Lower lobe of right lung (tissue), 2 donors: ENCODE measurements at regions not wholly inside any gene's neighbourhood (a gene's known extent, or its start where the extent isn't known, plus 50 kb on each side); places are given as distances from the start of the nearest gene placed in this dataset.

ENCODE experiments used
- ATAC-seq, 2 donors: fragments of 200-7000 bp; cut with Tn5 transposase; one replicate each; pipeline ENCODE4 v1.9.1; 2020 to 2022; ENCODE audit warnings: mild to moderate bottlenecking in 2 of 2, moderate library complexity in 2 of 2
- DNase-seq: peaks from one replicate; pipeline ENCODE4 v3.0.0-alpha.2; 2020
- H3K27ac ChIP-seq: fragments of 200-600 bp; one replicate; pipeline ENCODE4 v1.8.0; 2022
- H3K27me3 ChIP-seq: fragments of 200-600 bp; one replicate; pipeline ENCODE4 v1.8.0; 2022; ENCODE audit warnings: low read depth
- H3K36me3 ChIP-seq: fragments of 200-600 bp; one replicate; pipeline ENCODE4 v1.8.0; 2022; ENCODE audit warnings: mild to moderate bottlenecking
- H3K4me1 ChIP-seq: fragments of 200-600 bp; one replicate; pipeline ENCODE4 v1.8.0; 2022
- H3K4me3 ChIP-seq: fragments of 200-600 bp; one replicate; pipeline ENCODE4 v1.8.0; 2022; ENCODE audit warnings: mild to moderate bottlenecking
- H3K9me3 ChIP-seq: fragments of 200-600 bp; one replicate; pipeline ENCODE4 v1.8.0; 2022
- intact Hi-C: fragments of 100-400 bp; cut with DNase I; formaldehyde crosslinking; loops from one replicate; pipeline ENCODE4 v1.11.0; 2022
- TF ChIP-seq, protein P1 (sequence below): fragments of 200-600 bp; IDR thresholded peaks from one replicate; pipeline ENCODE4 v1.8.0; 2022; ENCODE audit warnings: antibody characterized with exemption, mild to moderate bottlenecking
- donor health status: DM: no; HTN: yes; CAD: no; lungs with severe emphysema.

DNA sequence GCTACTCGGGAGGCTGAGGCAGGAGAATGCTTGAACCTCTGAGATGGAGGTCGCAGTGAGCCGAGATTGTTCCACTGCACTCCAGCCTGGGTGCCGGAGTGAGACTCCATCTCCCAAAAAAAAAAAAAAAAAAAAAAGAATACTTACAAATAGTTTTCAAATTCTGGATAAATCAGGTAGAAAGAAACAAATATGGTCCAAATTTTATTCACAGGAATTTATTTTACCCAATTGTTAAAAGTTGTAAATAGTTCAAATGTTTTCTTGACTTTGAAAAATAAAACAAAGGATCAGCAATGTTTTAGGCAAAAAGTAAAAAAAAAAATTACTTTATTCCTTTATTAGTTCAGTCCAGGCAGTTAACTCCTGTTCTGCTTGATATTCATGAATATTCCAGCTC, 172.9 kb upstream of the NAMPT start:
- DNase-seq: no peak
- H3K4me3 ChIP-seq: no peak overlapping the region

DNA sequence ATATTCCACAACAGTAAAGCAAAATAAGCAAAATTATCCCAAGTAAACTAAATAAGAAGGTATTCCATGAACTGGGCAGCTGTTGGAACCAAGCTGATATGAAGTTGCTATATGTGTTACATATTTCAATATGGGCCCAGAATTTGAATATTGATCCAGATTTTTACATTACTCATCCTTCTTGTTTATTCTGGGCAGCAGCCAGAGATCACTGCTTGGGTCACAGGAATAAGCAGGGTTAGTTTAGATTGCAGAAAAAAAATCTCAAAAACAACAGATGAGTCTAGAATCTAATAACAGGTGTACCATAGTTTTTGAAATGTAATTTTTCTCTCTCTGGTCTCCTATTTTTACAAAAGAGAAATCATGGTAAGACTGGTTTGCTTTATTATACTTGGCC, 171.5 kb upstream of the NAMPT start:
- TF ChIP-seq, protein P1, sequence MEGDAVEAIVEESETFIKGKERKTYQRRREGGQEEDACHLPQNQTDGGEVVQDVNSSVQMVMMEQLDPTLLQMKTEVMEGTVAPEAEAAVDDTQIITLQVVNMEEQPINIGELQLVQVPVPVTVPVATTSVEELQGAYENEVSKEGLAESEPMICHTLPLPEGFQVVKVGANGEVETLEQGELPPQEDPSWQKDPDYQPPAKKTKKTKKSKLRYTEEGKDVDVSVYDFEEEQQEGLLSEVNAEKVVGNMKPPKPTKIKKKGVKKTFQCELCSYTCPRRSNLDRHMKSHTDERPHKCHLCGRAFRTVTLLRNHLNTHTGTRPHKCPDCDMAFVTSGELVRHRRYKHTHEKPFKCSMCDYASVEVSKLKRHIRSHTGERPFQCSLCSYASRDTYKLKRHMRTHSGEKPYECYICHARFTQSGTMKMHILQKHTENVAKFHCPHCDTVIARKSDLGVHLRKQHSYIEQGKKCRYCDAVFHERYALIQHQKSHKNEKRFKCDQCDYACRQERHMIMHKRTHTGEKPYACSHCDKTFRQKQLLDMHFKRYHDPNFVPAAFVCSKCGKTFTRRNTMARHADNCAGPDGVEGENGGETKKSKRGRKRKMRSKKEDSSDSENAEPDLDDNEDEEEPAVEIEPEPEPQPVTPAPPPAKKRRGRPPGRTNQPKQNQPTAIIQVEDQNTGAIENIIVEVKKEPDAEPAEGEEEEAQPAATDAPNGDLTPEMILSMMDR: no peak
- Histone ChIP-seq H3K4me3 (no peak overlapping the region), H3K27ac (no peak overlapping the region), H3K36me3 (no peaks in the 10 kb centered on the region), H3K9me3 (no peaks in the 10 kb centered on the region), H3K4me1 (no peaks in the 10 kb centered on the region), H3K27me3 (no peaks in the 10 kb centered on the region)
- ATAC-seq (no peak), DNase-seq (no peak)
- intact Hi-C loops: no loop called here

More for the DNA sequence above, 172.9 kb upstream of the NAMPT start:
- TF ChIP-seq, protein P1: no peak
- Histone ChIP-seq H3K27ac (no peak overlapping the region), H3K36me3 (no peaks in the 10 kb centered on the region), H3K4me1 (peaks cover 8% of the 10 kb centered on the region), H3K9me3 (no peaks in the 10 kb centered on the region), H3K27me3 (no peaks in the 10 kb centered on the region)
- ATAC-seq: no peak
- intact Hi-C loops: no loop called here

DNA sequence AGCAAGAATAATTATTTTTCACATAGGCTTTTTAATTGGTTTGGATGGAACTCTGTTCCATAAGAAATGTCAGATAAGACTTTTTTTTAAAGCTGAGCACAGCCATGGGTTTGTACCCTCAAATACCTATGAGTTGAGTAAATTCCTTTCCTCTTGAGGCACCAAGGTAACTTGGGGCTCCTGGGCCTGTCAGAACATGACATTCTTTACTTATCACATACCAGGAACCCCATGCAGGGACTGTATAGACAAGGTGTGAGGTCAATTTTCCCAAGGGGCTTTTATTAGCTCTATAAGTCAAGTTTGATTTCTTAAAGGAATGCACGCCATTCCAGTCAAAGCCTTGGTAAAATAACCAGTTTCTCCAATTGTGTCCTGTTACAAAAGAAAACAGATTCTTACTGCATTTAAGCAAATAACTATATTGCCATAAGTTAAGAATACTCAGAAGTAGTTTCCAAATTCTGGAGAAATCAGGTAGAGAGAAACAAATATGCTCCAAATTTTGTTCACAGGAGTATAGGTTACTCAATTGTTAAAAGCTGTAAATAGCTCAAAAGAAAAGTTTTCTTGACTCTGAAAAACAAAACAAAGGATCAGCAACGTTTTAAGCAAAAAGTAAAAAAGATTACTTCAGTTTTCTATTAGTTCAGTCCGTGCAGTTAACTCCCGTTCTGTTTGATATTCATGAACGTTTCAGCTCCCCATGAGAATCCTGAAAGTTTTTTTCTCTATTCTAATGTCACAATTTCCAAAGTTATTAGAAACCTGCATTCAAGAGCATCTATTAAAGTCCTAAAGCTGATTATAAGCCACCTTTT, 167.5 kb upstream of the NAMPT start:
- ATAC-seq (no peak), DNase-seq (no peak)
- no peaks in the 10 kb centered on the region for H3K27me3 ChIP-seq
- intact Hi-C loops: no loop called here
- no peaks in the 10 kb centered on the region for H3K4me1 ChIP-seq
- TF ChIP-seq, protein P1: no peak
- no peak overlapping the region for H3K4me3 ChIP-seq
- no peak overlapping the region for H3K27ac ChIP-seq
- H3K36me3 ChIP-seq: no peaks in the 10 kb centered on the region
- H3K9me3 ChIP-seq: no peaks in the 10 kb centered on the region

DNA sequence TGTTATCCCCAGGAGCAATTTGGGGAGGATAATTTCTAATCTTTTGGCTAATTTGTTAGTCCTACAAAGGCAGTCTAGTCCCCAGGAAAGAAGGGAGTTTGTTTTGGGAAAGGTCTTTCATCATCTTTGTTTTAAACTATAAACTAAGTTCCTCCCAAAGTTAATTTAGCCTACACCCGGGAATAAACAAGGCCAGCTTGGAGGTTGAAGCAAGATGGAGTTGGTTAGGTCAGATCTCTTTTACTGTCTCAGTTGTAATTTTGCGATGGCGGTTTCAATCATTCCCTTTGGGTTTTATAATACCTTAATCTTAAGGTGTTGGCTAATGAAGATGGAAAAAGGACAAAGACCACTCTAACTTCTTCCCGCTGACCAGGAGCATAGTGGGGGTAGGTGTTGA, 166.4 kb upstream of the NAMPT start:
- DNase-seq: no peak
- no peaks in the 10 kb centered on the region for H3K36me3 ChIP-seq
- no peak for ATAC-seq
- H3K4me3 ChIP-seq: no peak overlapping the region
- no peaks in the 10 kb centered on the region for H3K27me3 ChIP-seq
- H3K4me1 ChIP-seq: no peaks in the 10 kb centered on the region
- H3K9me3 ChIP-seq: no peaks in the 10 kb centered on the region
- TF ChIP-seq, protein P1: no peak
- intact Hi-C loops: no loop called here
- no peak overlapping the region for H3K27ac ChIP-seq

DNA sequence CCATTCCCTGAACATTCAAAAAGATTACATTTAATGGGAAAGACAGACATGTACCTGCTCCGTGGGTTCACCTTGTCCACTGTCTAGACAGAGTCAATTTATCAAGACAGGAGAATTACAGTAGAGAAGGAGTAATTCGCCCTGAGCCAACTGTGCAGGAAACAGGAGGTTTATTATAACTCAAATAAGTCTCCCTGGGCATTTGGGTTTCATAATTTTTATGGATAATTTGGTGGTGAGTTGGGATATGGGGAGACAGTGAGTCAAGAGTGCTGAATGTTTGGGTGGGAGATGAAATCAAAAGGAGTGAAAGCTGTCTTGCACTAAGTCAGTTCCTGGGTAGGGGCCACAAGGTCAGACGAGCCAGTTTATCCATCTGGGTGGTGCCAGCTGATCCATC, 165.9 kb upstream of the NAMPT start:
- TF ChIP-seq, protein P1: no peak
- no peak overlapping the region for H3K27ac ChIP-seq
- no peak for DNase-seq

More for the DNA sequence above, 165.9 kb upstream of the NAMPT start:
- H3K9me3 ChIP-seq: no peaks in the 10 kb centered on the region
- intact Hi-C loops: no loop called here
- no peak overlapping the region for H3K4me3 ChIP-seq
- no peaks in the 10 kb centered on the region for H3K4me1 ChIP-seq
- H3K27me3 ChIP-seq: no peaks in the 10 kb centered on the region
- ATAC-seq: no peak
- H3K36me3 ChIP-seq: no peaks in the 10 kb centered on the region
